ENCODE measurements at regions not wholly inside any gene's neighbourhood (a gene's known extent, or its start where the extent isn't known, plus 50 kb on each side); places are given as distances from the start of the nearest gene placed in this dataset.

- TF ChIP-seq CTCF (conservative IDR thresholded peaks at IDR 0.05): no peak
- TF ChIP-seq ZFX (IDR thresholded peaks at IDR 0.05): no peak
Measured at GRCh38 chr16:59305850-59306249, 571.7 kb upstream of the GOT2 start.
